ENCODE measurements at regions not wholly inside any gene's neighbourhood (a gene's known extent, or its start where the extent isn't known, plus 50 kb on each side); places are given as distances from the start of the nearest gene placed in this dataset.
"Not testable (repeated sequence)": the region's sequence is repeated elsewhere in the genome, so short reads cannot be mapped to it uniquely, and the experiment has no call there.

DNA sequence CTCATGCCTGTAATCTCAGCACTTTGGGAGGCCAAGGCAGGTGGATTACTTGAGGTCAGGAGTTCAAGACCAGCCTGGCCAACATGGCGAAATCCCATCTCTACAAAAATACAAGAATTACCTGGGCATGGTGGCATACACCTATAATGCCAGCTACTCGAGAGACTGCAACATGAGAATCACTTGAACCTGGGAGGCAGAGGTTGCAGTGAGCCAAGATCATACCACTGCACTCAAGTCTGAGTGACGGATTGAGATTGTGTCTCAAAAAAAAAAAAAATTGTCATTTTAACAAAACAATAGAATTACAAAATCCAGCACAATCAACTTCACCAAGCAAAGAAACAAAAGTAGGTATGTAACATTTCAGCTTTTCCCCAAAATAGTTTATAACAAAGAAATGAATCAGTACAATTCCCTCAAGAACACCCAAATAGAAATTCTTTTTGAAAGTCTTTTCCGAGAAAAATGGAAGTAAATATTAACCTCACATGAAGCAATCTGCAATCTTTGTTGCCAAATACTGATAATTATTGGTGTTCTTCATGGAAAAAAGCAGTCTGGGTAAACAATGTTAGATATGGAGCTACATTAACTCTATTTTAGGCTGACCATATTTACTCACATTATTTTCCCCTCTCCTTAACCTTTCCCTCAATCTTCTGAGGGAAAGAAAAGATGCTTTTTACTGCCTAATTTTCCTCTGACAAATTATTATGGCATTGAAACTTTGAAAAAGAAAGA lies 165.9 kb upstream of the ATF7IP start:
- CTCF ChIA-PET, result no interaction called here
- H3K4me3 Mint-ChIP-seq, result no peak overlapping the region

DNA sequence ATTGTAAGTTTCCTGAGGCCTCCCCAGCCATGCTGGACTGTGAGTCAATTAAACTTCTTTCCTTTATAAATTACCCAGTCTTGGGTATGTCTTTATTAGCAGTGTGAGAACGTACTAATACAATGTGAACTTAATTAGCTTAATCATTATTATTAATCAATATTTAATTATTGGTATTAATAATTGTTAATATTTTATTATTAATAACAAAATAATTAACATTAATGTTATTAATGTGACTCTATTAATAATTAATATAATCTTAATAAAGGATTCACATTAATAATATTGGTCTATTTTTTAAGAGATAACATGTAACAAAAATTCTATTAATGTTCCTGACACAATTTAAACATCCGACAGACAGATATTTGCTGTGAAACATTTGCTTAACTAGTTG lies 164.9 kb upstream of the ATF7IP start:
- no peaks in the 10 kb centered on the region for H3K4me1 Mint-ChIP-seq
- CTCF ChIA-PET, result interaction anchor here (0.6 kb wide), 1 partner anchor 1230 kb away, joined by 4 read pairs; no protein-coding TSS in a partner anchor
- POLR2A ChIA-PET, result no interaction called here
- no peaks in the 10 kb centered on the region for H3K27me3 Mint-ChIP-seq
- H3K4me3 Mint-ChIP-seq, result no peak overlapping the region
- no peak overlapping the region for H3K27ac Mint-ChIP-seq
- DNase-seq, result no peak
- no peaks in the 10 kb centered on the region for H3K36me3 Mint-ChIP-seq (ENCODE audit: low read depth)
- no peaks in the 10 kb centered on the region for H3K9me3 Mint-ChIP-seq

More for the DNA sequence above, 165.9 kb upstream of the ATF7IP start:
- no peak for DNase-seq
- POLR2A ChIA-PET, result no interaction called here
- H3K9me3 Mint-ChIP-seq, result no peaks in the 10 kb centered on the region
- H3K27me3 Mint-ChIP-seq, result no peaks in the 10 kb centered on the region
- no peak overlapping the region for H3K27ac Mint-ChIP-seq
- no peaks in the 10 kb centered on the region for H3K36me3 Mint-ChIP-seq (ENCODE audit: low read depth)
- H3K4me1 Mint-ChIP-seq, result no peaks in the 10 kb centered on the region

DNA sequence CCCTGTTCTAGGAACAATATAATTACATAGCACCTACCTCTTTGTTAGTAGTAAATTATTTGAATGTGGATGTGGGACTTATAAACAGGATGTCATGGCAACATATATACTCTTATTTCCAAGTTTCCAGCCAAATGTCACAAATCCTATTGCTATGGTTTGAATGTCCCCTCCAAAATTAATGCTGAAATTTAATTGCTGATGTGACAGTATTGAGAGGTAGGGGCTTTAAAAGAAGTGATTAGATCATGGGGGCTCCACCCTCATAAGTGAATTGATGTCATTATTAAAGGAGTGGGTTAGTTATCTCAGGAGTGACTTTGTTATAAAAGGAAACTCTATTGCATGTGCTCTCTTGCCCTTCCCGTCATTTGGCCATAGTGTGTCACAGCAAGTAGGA lies 164.2 kb upstream of the ATF7IP start:
- H3K27me3 Mint-ChIP-seq, result no peaks in the 10 kb centered on the region
- no peak overlapping the region for H3K27ac Mint-ChIP-seq
- H3K9me3 Mint-ChIP-seq, result peaks cover under 1% of the 10 kb centered on the region
- ChIA-PET POLR2A (no interaction called here), CTCF (no interaction called here)
- no peak overlapping the region for H3K4me3 Mint-ChIP-seq
- DNase-seq, result no peak
- no peaks in the 10 kb centered on the region for H3K36me3 Mint-ChIP-seq (ENCODE audit: low read depth)
- H3K4me1 Mint-ChIP-seq, result no peaks in the 10 kb centered on the region

DNA sequence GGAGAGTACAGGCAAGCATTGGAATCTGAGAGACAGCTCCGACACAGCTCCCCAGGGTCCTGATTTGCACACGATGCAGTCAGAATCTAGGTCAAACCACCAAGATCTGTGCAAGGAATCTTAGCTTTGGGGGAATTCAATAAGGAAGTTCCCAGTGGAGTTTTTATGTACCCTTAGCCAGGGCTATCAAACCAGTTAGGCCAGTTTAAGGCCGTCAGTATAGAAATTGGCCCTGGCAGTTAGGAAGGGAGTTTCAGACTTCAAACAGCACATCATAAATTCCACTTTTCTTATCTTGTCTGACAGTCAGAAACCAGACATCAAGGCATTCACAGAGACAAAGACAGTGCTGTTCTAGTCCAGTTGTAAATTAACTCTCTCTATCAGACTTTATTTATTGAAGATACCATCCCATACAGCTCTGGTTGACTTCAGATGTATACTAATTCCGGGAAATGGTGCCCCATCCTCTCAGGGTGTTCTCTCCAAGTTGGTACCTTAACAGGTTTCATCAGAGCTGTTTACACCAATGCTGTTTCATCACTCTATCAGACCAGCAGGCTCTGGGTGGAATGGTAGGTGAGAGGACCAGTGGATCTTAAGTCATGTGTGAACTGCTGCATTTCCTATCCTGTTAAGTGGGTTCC lies 157.5 kb upstream of the ATF7IP start:
- Mint-ChIP-seq H3K27ac (no peak overlapping the region), H3K27me3 (no peaks in the 10 kb centered on the region), H3K4me3 (no peak overlapping the region), H3K36me3 (ENCODE audit: low read depth) (no peaks in the 10 kb centered on the region), H3K4me1 (no peaks in the 10 kb centered on the region), H3K9me3 (peaks cover 2% of the 10 kb centered on the region)
- no peak for DNase-seq
- ChIA-PET CTCF (no interaction called here), POLR2A (no interaction called here)

DNA sequence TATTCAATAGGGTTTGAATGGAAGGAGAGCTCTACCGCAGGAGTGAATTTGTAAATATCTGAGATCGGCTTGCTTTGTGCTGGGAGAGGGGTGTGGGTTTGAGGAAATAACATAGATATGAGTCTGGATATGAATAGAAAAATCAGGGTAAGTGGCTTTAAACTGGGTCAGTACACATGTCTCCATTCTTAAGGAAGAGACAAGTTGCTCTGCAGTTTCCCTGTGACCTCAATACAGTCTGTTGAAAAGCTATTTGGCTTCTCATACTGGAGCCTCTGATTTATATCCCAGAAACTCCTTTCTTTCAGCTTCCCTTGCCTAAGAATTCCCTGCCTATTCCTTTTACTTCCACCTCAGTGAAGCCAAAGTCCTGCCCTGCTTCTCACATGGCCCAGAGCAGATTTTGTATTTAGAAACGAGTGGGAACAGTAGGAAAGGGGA lies 153.5 kb upstream of the ATF7IP start:
- Mint-ChIP-seq H3K4me3 (no peak overlapping the region), H3K27ac (no peak overlapping the region), H3K27me3 (no peaks in the 10 kb centered on the region), H3K4me1 (peaks cover 8% of the 10 kb centered on the region), H3K9me3 (no peaks in the 10 kb centered on the region), H3K36me3 (ENCODE audit: low read depth) (peaks cover 3% of the 10 kb centered on the region)
- no peak for DNase-seq
- POLR2A ChIA-PET, result no interaction called here
- CTCF ChIA-PET, result no interaction called here

DNA sequence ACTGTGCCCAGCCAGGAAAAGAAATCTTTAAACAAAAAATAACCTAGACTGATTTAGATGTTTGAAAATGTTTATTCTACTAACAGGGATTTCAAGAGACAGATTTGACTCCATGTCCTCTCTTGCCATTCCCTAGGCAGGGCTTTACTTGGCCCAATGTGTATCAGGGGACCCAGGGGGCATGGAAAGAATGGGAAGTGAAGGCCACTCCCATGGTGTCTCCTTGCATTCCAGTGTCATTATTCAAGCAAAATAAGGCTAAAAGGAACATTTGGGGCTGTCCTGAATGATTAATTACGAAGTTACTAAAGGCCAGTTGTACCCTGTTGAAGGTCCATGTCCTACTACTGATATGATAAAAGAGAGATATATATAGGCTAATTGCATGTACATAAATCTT lies 151.9 kb upstream of the ATF7IP start:
- Mint-ChIP-seq H3K27me3 (no peaks in the 10 kb centered on the region), H3K9me3 (peaks cover 2% of the 10 kb centered on the region), H3K4me1 (peaks cover 9% of the 10 kb centered on the region), H3K36me3 (ENCODE audit: low read depth) (peaks cover 3% of the 10 kb centered on the region), H3K4me3 (no peak overlapping the region), H3K27ac (no peak overlapping the region)
- DNase-seq, result no peak
- ChIA-PET POLR2A (no interaction called here), CTCF (interaction anchor here (0.6 kb wide), 2 partner anchors 38 to 93 kb away, joined by 3 to 7 read pairs; no protein-coding TSS in a partner anchor)

DNA sequence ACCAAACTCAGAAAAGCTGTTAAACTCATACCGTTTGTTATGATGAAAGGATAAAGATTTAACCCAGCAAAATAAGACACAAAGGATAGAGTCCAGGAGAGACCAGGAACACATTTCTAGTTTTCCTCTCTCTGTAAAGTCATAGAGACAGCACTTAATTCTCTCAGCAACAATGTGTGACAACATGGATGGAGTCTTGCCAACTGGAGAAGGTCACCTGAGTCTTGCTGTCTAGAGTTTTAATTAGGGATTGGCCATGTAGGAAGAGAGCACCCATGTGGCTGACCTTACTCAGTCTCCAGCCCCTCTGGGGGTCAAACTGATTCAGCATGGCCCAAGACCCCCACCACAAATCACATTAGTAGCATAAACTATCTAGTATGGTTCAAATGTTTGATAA lies 151.0 kb upstream of the ATF7IP start:
- ChIA-PET CTCF (no interaction called here), POLR2A (no interaction called here)
- Mint-ChIP-seq H3K27me3 (no peaks in the 10 kb centered on the region), H3K4me1 (peaks cover 9% of the 10 kb centered on the region), H3K4me3 (no peak overlapping the region), H3K9me3 (peaks cover 6% of the 10 kb centered on the region), H3K27ac (no peak overlapping the region), H3K36me3 (ENCODE audit: low read depth) (peaks cover 3% of the 10 kb centered on the region)
- DNase-seq, result no peak

DNA sequence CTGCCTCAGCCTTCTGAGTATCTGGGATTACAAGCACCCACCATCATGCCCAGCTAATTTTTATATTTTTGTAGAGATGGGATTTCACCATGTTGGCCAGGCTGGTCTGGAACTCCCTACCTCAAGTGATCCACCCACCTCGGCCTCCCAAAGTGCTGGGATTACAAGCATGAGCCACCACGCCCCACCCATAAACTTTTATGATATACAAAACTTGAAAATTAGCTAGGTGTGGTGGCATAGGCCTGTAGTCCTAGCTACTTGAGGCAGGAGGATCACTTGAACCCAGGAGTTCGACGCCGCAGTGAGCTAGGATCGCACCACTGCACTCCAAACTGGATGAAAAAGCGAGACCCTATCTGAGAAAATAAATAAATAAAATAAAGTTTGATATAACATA lies 149.5 kb upstream of the ATF7IP start:
- CTCF ChIA-PET, result interaction anchor here (0.7 to 0.8 kb wide), 2 partner anchors 22 to 30 kb away, joined by 3 to 4 read pairs; no protein-coding TSS in a partner anchor
- not testable (repeated sequence) for H3K27ac Mint-ChIP-seq, DNase-seq

DNA sequence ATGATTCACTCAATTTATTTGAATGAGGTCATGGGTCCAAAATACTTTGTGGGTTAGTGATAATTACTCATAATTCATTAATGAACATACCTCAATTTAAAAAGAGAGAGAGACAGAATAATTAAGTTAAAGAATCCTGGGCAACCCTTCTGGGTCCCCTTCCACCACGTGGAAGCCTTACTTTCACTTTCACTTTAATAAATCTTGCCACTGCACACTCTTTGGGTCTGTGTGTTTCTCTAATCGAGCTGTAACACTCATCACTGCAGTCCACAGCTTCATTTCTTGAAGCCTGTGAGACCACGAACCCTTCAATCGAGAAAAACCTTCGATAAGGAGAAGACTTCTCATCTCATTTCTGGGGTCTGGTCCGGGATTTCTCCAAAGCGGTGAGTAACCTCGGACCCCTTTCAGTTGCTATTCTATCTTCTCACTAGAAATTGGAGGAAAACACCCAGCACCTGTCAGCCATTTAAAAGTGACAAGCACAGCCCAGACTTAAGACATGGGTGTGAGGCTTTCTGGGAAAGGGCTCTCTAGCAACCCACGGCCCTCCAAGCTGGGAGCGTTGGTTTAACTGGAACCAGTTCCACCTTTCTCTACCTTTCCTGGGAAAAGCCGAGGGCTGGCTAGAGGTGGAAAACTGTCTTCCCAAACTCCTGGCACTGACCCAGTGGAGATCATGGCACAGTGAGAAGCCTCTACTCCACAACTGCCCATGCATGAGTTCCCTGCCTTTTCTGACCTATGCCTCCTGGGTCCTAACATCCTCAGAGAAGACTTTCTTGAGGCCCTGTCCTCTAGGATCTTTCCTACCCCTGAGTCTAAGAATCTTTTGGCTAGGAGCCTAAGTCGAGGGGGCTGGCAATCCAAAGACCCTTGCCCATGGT lies 148.8 kb upstream of the ATF7IP start:
- POLR2A ChIA-PET, result interaction anchor here (1.0 kb wide), 1 partner anchor 46 kb away, joined by 3 read pairs; no protein-coding TSS in a partner anchor
- CTCF ChIA-PET, result no interaction called here
- Mint-ChIP-seq H3K27ac (peak overlapping the region; percentile 65), H3K27me3 (no peaks in the 10 kb centered on the region), H3K4me1 (peaks cover 19% of the 10 kb centered on the region), H3K4me3 (peak overlapping the region; percentile 60), H3K36me3 (ENCODE audit: low read depth) (peaks cover 11% of the 10 kb centered on the region), H3K9me3 (peaks cover 18% of the 10 kb centered on the region)
- no peak for DNase-seq

More for the DNA sequence above, 149.5 kb upstream of the ATF7IP start:
- H3K4me1 Mint-ChIP-seq, result peaks cover 13% of the 10 kb centered on the region
- peaks cover 12% of the 10 kb centered on the region for H3K9me3 Mint-ChIP-seq
- not testable (repeated sequence) for H3K36me3 Mint-ChIP-seq (ENCODE audit: low read depth); H3K27me3 Mint-ChIP-seq; H3K4me3 Mint-ChIP-seq
- POLR2A ChIA-PET, result interaction anchor here (1.0 kb wide), 1 partner anchor 46 kb away, joined by 3 read pairs; no protein-coding TSS in a partner anchor

DNA sequence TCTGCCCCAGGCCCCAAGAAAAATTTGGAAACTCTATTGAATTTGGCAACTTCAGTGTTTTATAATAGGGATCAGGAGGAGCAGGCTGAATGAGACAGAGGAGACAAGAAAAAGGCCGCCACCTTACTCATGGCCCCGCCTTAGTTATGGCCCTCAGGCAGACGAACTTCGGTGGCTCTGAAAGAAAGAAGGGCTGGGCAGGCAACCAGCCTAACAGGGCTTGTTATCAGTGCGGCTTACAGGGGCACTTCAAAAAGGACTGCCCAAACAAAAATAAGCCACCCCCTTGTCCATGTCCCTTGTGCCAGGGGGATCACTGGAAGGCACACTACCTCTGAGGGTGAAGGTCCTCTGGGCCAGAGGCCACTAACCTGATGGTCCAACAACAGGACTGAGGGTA lies 146.3 kb upstream of the ATF7IP start:
- peaks cover 11% of the 10 kb centered on the region for H3K36me3 Mint-ChIP-seq (ENCODE audit: low read depth)
- H3K4me3 Mint-ChIP-seq, result no peak overlapping the region
- no peaks in the 10 kb centered on the region for H3K27me3 Mint-ChIP-seq
- ChIA-PET POLR2A (no interaction called here), CTCF (no interaction called here)
- no peak for DNase-seq
- peaks cover 19% of the 10 kb centered on the region for H3K4me1 Mint-ChIP-seq
- peaks cover 18% of the 10 kb centered on the region for H3K9me3 Mint-ChIP-seq
- H3K27ac Mint-ChIP-seq, result no peak overlapping the region

DNA sequence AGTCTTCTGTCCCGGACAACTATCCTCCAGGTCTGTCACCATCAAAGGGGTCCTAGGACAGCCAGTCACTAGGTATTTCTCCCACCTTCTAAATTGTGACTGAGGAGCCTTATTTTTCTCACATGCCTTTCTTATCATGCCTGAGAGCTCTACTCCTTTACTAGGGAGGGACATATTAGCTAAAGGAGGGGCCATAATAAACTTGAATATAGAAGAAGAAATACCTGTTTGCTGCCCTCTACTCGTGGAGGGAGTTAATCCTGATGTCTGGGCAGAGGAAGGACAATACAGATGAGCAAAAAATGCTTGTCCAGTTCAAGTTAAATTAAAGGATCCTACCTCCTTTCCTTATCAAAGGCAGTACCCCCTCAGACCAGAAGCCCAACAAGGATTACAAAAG lies 145.8 kb upstream of the ATF7IP start:
- Mint-ChIP-seq H3K9me3 (peaks cover 18% of the 10 kb centered on the region), H3K4me1 (peaks cover 19% of the 10 kb centered on the region), H3K36me3 (ENCODE audit: low read depth) (peaks cover 11% of the 10 kb centered on the region)
- H3K4me3 Mint-ChIP-seq, POLR2A ChIA-PET, DNase-seq, H3K27ac Mint-ChIP-seq, CTCF ChIA-PET, H3K27me3 Mint-ChIP-seq: not testable (repeated sequence)

DNA sequence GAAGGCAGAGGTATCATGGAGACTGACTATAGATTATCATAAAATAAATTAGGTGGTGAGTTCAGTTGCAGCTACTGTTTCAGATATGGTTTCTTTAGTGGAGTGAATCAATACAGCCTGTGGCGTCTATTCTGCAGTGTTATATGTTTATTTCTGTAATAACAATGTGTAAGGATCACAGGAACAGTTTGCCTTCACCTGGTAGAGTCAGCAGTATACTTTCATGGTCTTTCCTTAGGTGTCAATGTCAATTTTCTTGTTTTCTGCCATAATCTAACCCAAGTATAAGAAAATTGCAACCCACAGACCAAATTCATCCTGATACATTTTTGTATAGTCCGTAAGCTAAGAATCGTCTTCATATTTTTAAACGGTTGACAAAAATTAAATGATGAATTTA lies 140.4 kb upstream of the ATF7IP start:
- H3K4me1 Mint-ChIP-seq, result peaks cover 9% of the 10 kb centered on the region
- H3K27me3 Mint-ChIP-seq, result peaks cover 2% of the 10 kb centered on the region
- peaks cover 12% of the 10 kb centered on the region for H3K36me3 Mint-ChIP-seq (ENCODE audit: low read depth)
- DNase-seq, result no peak
- H3K4me3 Mint-ChIP-seq, result no peak overlapping the region
- POLR2A ChIA-PET, result no interaction called here
- peaks cover 15% of the 10 kb centered on the region for H3K9me3 Mint-ChIP-seq
- CTCF ChIA-PET, result interaction anchor here (1.7 kb wide), 1 partner anchor 13 kb away, joined by 6 read pairs; no protein-coding TSS in a partner anchor
- no peak overlapping the region for H3K27ac Mint-ChIP-seq

DNA sequence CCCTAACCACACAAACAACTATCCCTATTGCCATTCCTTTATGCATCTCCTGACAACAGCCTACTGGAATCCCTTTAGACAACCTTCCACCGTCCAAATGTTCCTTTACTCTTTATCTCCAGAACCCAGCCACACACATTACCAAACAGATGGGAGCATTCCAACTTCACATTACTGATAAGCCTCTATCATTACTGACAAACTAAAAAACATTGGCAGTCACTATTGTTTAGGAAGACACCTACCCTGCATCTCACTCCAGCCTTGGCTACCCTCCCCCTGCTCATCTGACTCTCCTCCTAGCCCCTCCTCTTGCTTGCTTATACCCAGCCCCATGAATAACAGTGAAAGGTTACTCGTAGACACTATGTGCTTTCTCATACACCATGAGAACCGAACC lies 130.3 kb upstream of the ATF7IP start:
- peaks cover 16% of the 10 kb centered on the region for H3K4me1 Mint-ChIP-seq
- peaks cover 16% of the 10 kb centered on the region for H3K9me3 Mint-ChIP-seq
- H3K27ac Mint-ChIP-seq; DNase-seq; H3K4me3 Mint-ChIP-seq; H3K27me3 Mint-ChIP-seq; POLR2A ChIA-PET; H3K36me3 Mint-ChIP-seq (ENCODE audit: low read depth): not testable (repeated sequence)
- CTCF ChIA-PET, result interaction anchor here (0.6 kb wide), 1 partner anchor 11 kb away, joined by 6 read pairs; no protein-coding TSS in a partner anchor
